H1 (cell line): ENCODE measurements at regions not wholly inside any gene's neighbourhood (a gene's known extent, or its start where the extent isn't known, plus 50 kb on each side); places are given as distances from the start of the nearest gene placed in this dataset.

ENCODE experiments used
- CTCF ChIA-PET: fragments of 300-600 bp; sonication (Branson Sonifier 250); formaldehyde crosslinking; loops from one replicate; lab custom pipeline; 2021; ENCODE audit not compliant: partially characterized antibody; lab: Charles Lee
- POLR2A ChIA-PET: fragments of 300-600 bp; sonication (Branson Sonifier 250); formaldehyde crosslinking; loops from one replicate; lab custom pipeline; 2021; ENCODE audit warnings: inconsistent platforms; ENCODE audit not compliant: partially characterized antibody; lab: Charles Lee
- DNase-seq, 2 experiments: peaks; one replicate each; pipeline versions ENCODE4 v3.0.0 to v3.0.0-alpha.2; 2010 to 2022; ENCODE audit warnings: low spot score in 2 of 2, low read depth in 1 of 2, mixed read lengths in 1 of 2
- FAIRE-seq: peaks from 2 replicates; lab custom pipeline; 2011; peaks lifted over from hg19 to GRCh38; lab: Jason Lieb, UNC
- H2AFZ ChIP-seq: 2 replicates; pipeline ENCODE4 v1.8.1; 2012; ENCODE audit warnings: low read length, inconsistent platforms
- H2AK5ac ChIP-seq: 2 replicates; pipeline ENCODE4 v1.6.1; 2013; ENCODE audit warnings: low read depth, low read length
- H2BK120ac ChIP-seq: replicated peaks from 2 replicates; pipeline ENCODE3; 2013; ENCODE audit warnings: low read depth, low read length, inconsistent platforms
- H2BK12ac ChIP-seq: 2 replicates; pipeline ENCODE4 v1.6.1; 2013; ENCODE audit warnings: low read depth, low read length
- H2BK15ac ChIP-seq: 2 replicates; pipeline ENCODE4 v1.6.1; 2013; ENCODE audit warnings: low read length
- H2BK20ac ChIP-seq: 2 replicates; pipeline ENCODE4 v1.6.1; 2013; ENCODE audit warnings: low read length
- H2BK5ac ChIP-seq: 2 replicates; pipeline ENCODE4 v1.6.1; 2013; ENCODE audit warnings: low read depth, low read length
- H3K14ac ChIP-seq: 2 replicates; pipeline ENCODE4 v1.6.1; 2013; ENCODE audit warnings: inconsistent platforms; ENCODE audit not compliant: insufficient read length
- H3K18ac ChIP-seq: 2 replicates; pipeline ENCODE4 v1.6.1; 2013; ENCODE audit warnings: low read length; ENCODE audit errors: extremely low read depth
- H3K23ac ChIP-seq: 2 replicates; pipeline ENCODE4 v1.6.1; 2013; ENCODE audit warnings: inconsistent platforms; ENCODE audit not compliant: insufficient read length
- H3K23me2 ChIP-seq: 2 replicates; pipeline ENCODE4 v1.6.1; 2013; ENCODE audit warnings: low read depth, low read length
- H3K27ac ChIP-seq: 2 replicates; pipeline ENCODE4 v1.6.1; 2011; ENCODE audit warnings: low read depth, low read length, inconsistent platforms
- H3K27me3 ChIP-seq, 4 experiments: replicated peaks in 1 of 4; 1 replicate in 1 of 4; 2 replicates in 3 of 4; pipeline versions ENCODE4 v1.6.1 to v1.8.1; 2011 to 2013; ENCODE audit warnings: low read length in 3 of 4, mild to moderate bottlenecking in 3 of 4, inconsistent platforms in 2 of 4, mixed read lengths in 2 of 4, moderate library complexity in 1 of 4; ENCODE audit not compliant: control insufficient read depth in 3 of 4, insufficient read depth in 3 of 4; ENCODE audit errors: extremely low read depth in 1 of 4
- H3K36me3 ChIP-seq, 4 experiments: 2 replicates each; pipeline versions ENCODE4 v1.6.1 to v1.8.1; 2011 to 2013; ENCODE audit warnings: mild to moderate bottlenecking in 4 of 4, low read length in 3 of 4, moderate library complexity in 2 of 4, control low read depth in 1 of 4, inconsistent platforms in 1 of 4; ENCODE audit not compliant: insufficient read depth in 4 of 4, control insufficient read depth in 2 of 4
- H3K4ac ChIP-seq: replicated peaks from 2 replicates; pipeline ENCODE3; 2013; ENCODE audit warnings: low read length, low read depth, mixed read lengths, inconsistent platforms; ENCODE audit not compliant: insufficient read length
- H3K4me1 ChIP-seq, 4 experiments: replicated peaks in 1 of 4; 1 replicate in 1 of 4; 2 replicates in 3 of 4; pipeline versions ENCODE4 v1.6.1 to v1.8.1; 2011 to 2013; ENCODE audit warnings: low read length in 3 of 4, inconsistent platforms in 2 of 4, mixed read lengths in 1 of 4; ENCODE audit not compliant: insufficient read depth in 4 of 4, control insufficient read depth in 3 of 4
- H3K4me2 ChIP-seq, 2 experiments: 2 replicates each; pipeline versions ENCODE4 v1.6.1 to v1.8.1; 2011 to 2013; ENCODE audit warnings: low read depth in 2 of 2, low read length in 2 of 2, control low read depth in 1 of 2, inconsistent platforms in 1 of 2, mild to moderate bottlenecking in 1 of 2; ENCODE audit not compliant: insufficient read depth in 1 of 2
- H3K4me3 ChIP-seq, 4 experiments: fragments of 200-600, 300-600 bp in 1 of 4; sonication (generic), shearing (Covaris generic), sonication (Bioruptor Twin) in 1 of 4; 2 replicates each; pipeline versions ENCODE4 v1.5.1 to v1.8.1; 2011 to 2016; ENCODE audit warnings: low read length in 4 of 4, low read depth in 3 of 4, control low read depth in 2 of 4, inconsistent platforms in 2 of 4, mild to moderate bottlenecking in 2 of 4, mixed read lengths in 1 of 4, moderate library complexity in 1 of 4; ENCODE audit not compliant: insufficient read depth in 2 of 4; ENCODE audit errors: extremely low read depth in 1 of 4
- H3K56ac ChIP-seq: replicated peaks from 2 replicates; pipeline ENCODE3; 2013; ENCODE audit warnings: low read depth, mild to moderate bottlenecking, mixed read lengths, low read length, inconsistent platforms; ENCODE audit not compliant: insufficient read length
- H3K79me1 ChIP-seq: 2 replicates; pipeline ENCODE4 v1.6.1; 2013; ENCODE audit warnings: low read depth, low read length, control low read depth
- H3K79me2 ChIP-seq, 2 experiments: 2 replicates each; pipeline versions ENCODE4 v1.6.1 to v1.8.1; 2012 to 2013; ENCODE audit warnings: low read length in 2 of 2, mild to moderate bottlenecking in 2 of 2, inconsistent platforms in 1 of 2; ENCODE audit not compliant: insufficient read depth in 2 of 2, control insufficient read depth in 1 of 2
- H3K9ac ChIP-seq, 4 experiments: replicated peaks in 1 of 4; 1 replicate in 1 of 4; 2 replicates in 3 of 4; pipeline versions ENCODE4 v1.6.1 to v1.8.1; 2011 to 2013; ENCODE audit warnings: low read depth in 3 of 4, low read length in 3 of 4, control low read depth in 2 of 4, mild to moderate bottlenecking in 2 of 4, moderate library complexity in 2 of 4, inconsistent platforms in 1 of 4; ENCODE audit errors: extremely low read depth in 1 of 4
- H3K9me3 ChIP-seq, 2 experiments: 2 replicates each; pipeline versions ENCODE4 v1.6.1 to v1.8.1; 2012 to 2013; ENCODE audit warnings: mild to moderate bottlenecking in 2 of 2, moderate library complexity in 2 of 2, control low read depth in 1 of 2, inconsistent platforms in 1 of 2, low read depth in 1 of 2, low read length in 1 of 2, mixed read lengths in 1 of 2; ENCODE audit not compliant: insufficient read depth in 2 of 2
- H4K20me1 ChIP-seq, 2 experiments: replicated peaks in 1 of 2; 2 replicates each; pipeline versions ENCODE3 to v1.8.1; 2011 to 2013; ENCODE audit warnings: inconsistent platforms in 2 of 2, low read length in 2 of 2, mild to moderate bottlenecking in 1 of 2; ENCODE audit not compliant: insufficient read depth in 2 of 2, control insufficient read depth in 1 of 2
- H4K5ac ChIP-seq: 2 replicates; pipeline ENCODE4 v1.6.1; 2013; ENCODE audit warnings: low read length, low read depth, mixed read lengths, inconsistent platforms; ENCODE audit not compliant: insufficient read length
- H4K8ac ChIP-seq: 2 replicates; pipeline ENCODE4 v1.8.0; 2013; ENCODE audit warnings: mild to moderate bottlenecking, moderate library complexity, low read length, inconsistent platforms; ENCODE audit not compliant: insufficient read depth; ENCODE audit errors: extremely low read depth
- H4K91ac ChIP-seq: replicated peaks from 2 replicates; pipeline ENCODE3; 2013; ENCODE audit warnings: low read length, mixed read lengths, inconsistent platforms; ENCODE audit not compliant: insufficient read length
- CTCF ChIP-seq, 3 experiments: IDR thresholded peaks; 1 replicate in 2 of 3; 2 replicates in 1 of 3; pipeline versions ENCODE4 v1.5.1 to v1.6.1; 2011; ENCODE audit warnings: low read length in 3 of 3, mild to moderate bottlenecking in 3 of 3, inconsistent platforms in 2 of 3, low read depth in 1 of 3, moderate library complexity in 1 of 3; ENCODE audit not compliant: insufficient read depth in 1 of 3; ENCODE audit errors: control extremely low read depth in 1 of 3
- E2F6 ChIP-seq: IDR thresholded peaks from 2 replicates; pipeline ENCODE4 v1.6.1; 2012; ENCODE audit warnings: inconsistent platforms
- GTF2F1 ChIP-seq: IDR thresholded peaks from 2 replicates; pipeline ENCODE4 v1.6.1; 2012; ENCODE audit warnings: low read depth, low read length, improper control_type of control experiment, borderline replicate concordance
- HDAC6 ChIP-seq: IDR thresholded peaks from one replicate; pipeline ENCODE4 v1.7.1; 2012; ENCODE audit warnings: low read depth, mild to moderate bottlenecking, inconsistent platforms, low read length, moderate library complexity
- RAD21 ChIP-seq, 2 experiments: IDR thresholded peaks in 1 of 2; conservative IDR thresholded peaks in 1 of 2; 2 replicates each; pipeline ENCODE4 v1.6.1; 2011; ENCODE audit warnings: low read depth in 2 of 2, low read length in 2 of 2, improper control_type of control experiment in 1 of 2, inconsistent platforms in 1 of 2, mild to moderate bottlenecking in 1 of 2, moderate library complexity in 1 of 2
- RXRA ChIP-seq: IDR thresholded peaks from 2 replicates; pipeline ENCODE4 v1.6.1; 2011; ENCODE audit warnings: low read depth, mild to moderate bottlenecking, low read length, moderate library complexity; ENCODE audit not compliant: insufficient read depth
- SAP30 ChIP-seq: fragments of 300-600 bp; sonication (generic); IDR thresholded peaks from 2 replicates; pipeline ENCODE4 v1.7.1; 2012; ENCODE audit warnings: low read length, moderate library complexity, mild to moderate bottlenecking, inconsistent platforms; ENCODE audit not compliant: insufficient read depth, insufficient replicate concordance
- SIN3A ChIP-seq, 2 experiments: IDR thresholded peaks in 1 of 2; conservative IDR thresholded peaks in 1 of 2; 2 replicates each; pipeline ENCODE4 v1.6.1; 2011 to 2012; ENCODE audit warnings: low read length in 2 of 2, improper control_type of control experiment in 1 of 2, low read depth in 1 of 2, mild to moderate bottlenecking in 1 of 2
- SRF ChIP-seq: IDR thresholded peaks from 2 replicates; pipeline ENCODE4 v1.6.1; 2011; ENCODE audit warnings: mild to moderate bottlenecking, low read depth, low read length, moderate library complexity
- SUZ12 ChIP-seq: fragments of 200-600 bp; sonication (generic); IDR thresholded peaks from 2 replicates; pipeline ENCODE4 v1.6.1; 2012; ENCODE audit warnings: mild to moderate bottlenecking, inconsistent platforms, low read length, moderate library complexity, mixed read lengths
- WGBS, 2 experiments: shearing (Covaris generic) in 1 of 2; methylation state at CpG; one replicate each; pipeline versions ENCODE4 v1.1.6 to v1.1.7; 2013 to 2015; ENCODE audit warnings: low lambda C conversion rate in 2 of 2, mixed read lengths in 2 of 2, inconsistent platforms in 1 of 2, low coverage in 1 of 2, missing lambda C conversion rate in 1 of 2; ENCODE audit not compliant: insufficient replicate concordance in 2 of 2, insufficient coverage in 1 of 2, insufficient read length in 1 of 2; ENCODE audit errors: extremely low coverage in 1 of 2, missing lambda C conversion rate in 1 of 2; 5-methylcytosine and 5-hydroxymethylcytosine counted together

- no peak for DNase-seq
- H2BK15ac ChIP-seq, result no peak overlapping the region
- no peaks in the 10 kb centered on the region for H3K9me3 ChIP-seq
- 93% methylated on average over 3 of the region's 3 CpGs; no CpG with 5 or more reads in 1 of the 2 experiments for WGBS, 2 experiments
- H3K4me2 ChIP-seq, result no peak overlapping the region
- H3K4me1 ChIP-seq, result peaks cover 0 to 22% (median 15%) of the 10 kb centered on the region in 4 experiments
- no peak for FAIRE-seq
- no peak overlapping the region for H3K14ac ChIP-seq
- no peak overlapping the region for H2BK20ac ChIP-seq
- ChIA-PET CTCF (interaction anchor here (1.1 to 2.3 kb wide), 2 partner anchors 18 to 197 kb away, joined by 3 to 6 read pairs; no protein-coding TSS in a partner anchor), POLR2A (no interaction called here)
- no peaks in the 10 kb centered on the region for H3K79me2 ChIP-seq
- H3K79me1 ChIP-seq, result no peaks in the 10 kb centered on the region; the same call in 1 of the 2 replicates
- peaks cover 0 to 21% (median 3%) of the 10 kb centered on the region in 4 experiments; a peak in 2 of 8 replicates for H3K36me3 ChIP-seq
- H3K18ac ChIP-seq, result no peak overlapping the region
- H4K91ac ChIP-seq, result no peak overlapping the region
- no peak overlapping the region for H4K8ac ChIP-seq
- H3K23ac ChIP-seq, result no peak overlapping the region
- no peaks in the 10 kb centered on the region for H4K20me1 ChIP-seq
- H2BK120ac ChIP-seq, result no peak overlapping the region
- no peak overlapping the region for H2BK12ac ChIP-seq
- H2AK5ac ChIP-seq, result no peak overlapping the region
- H2BK5ac ChIP-seq, result no peak overlapping the region
- H3K56ac ChIP-seq, result no peak overlapping the region
- no peak overlapping the region for H2AFZ ChIP-seq
- no peak overlapping the region for H3K9ac ChIP-seq
- H3K27ac ChIP-seq, result no peak overlapping the region
- H3K23me2 ChIP-seq, result no peaks in the 10 kb centered on the region; the same call in 1 of the 2 replicates
- no peaks in the 10 kb centered on the region for H3K27me3 ChIP-seq
- no peak overlapping the region for H3K4me3 ChIP-seq
- H3K4ac ChIP-seq, result no peak overlapping the region
- H4K5ac ChIP-seq, result no peak overlapping the region
- TF ChIP-seq GTF2F1 (no peak), HDAC6 (no peak), SAP30 (no peak), SRF (no peak), E2F6 (no peak), RXRA (no peak), SUZ12 (no peak), RAD21 (IDR thresholded peaks at IDR 0.05 in 1 of 2, conservative IDR thresholded peaks at IDR 0.05 in 1 of 2; ENCODE audit: low read depth in 2 of 2, low read length in 2 of 2) (no peak), SIN3A (conservative IDR thresholded peaks at IDR 0.05 in 1 of 2, IDR thresholded peaks at IDR 0.05 in 1 of 2; ENCODE audit: low read depth in 1 of 2, low read length in 2 of 2) (no peak), CTCF (IDR thresholded peaks at IDR 0.05; ENCODE audit: control extremely low read depth in 1 of 3, insufficient read depth in 1 of 3, low read depth in 1 of 3, low read length in 3 of 3) (no peak)
Measured at GRCh38 chr4:24666316-24666715, 82.0 kb upstream of the DHX15 start.
